SK-N-SH (cell line): ENCODE measurements at regions not wholly inside any gene's neighbourhood (a gene's known extent, or its start where the extent isn't known, plus 50 kb on each side); places are given as distances from the start of the nearest gene placed in this dataset.
"Not testable (repeated sequence)": the region's sequence is repeated elsewhere in the genome, so short reads cannot be mapped to it uniquely, and the experiment has no call there.

Experiments
- CTCF ChIA-PET: fragments of 300-600, 350-600 bp; formaldehyde crosslinking; extraction: SDS; loops from one replicate; lab custom pipeline; 2021; lab: Yijun Ruan, JAX
- POLR2A ChIA-PET: fragments of 350-600 bp; sonication (Branson Sonifier 250); formaldehyde crosslinking; extraction: SDS; loops from one replicate; lab custom pipeline; 2020; ENCODE audit warnings: antibody characterized with exemption, inconsistent platforms; lab: Yijun Ruan, JAX
- DNase-seq: peaks from one replicate; pipeline ENCODE4 v3.0.0; 2012
- H2AFZ ChIP-seq: fragments of 200-600 bp; sonication (generic); 2 replicates; pipeline ENCODE4 v1.8.1; 2016; ENCODE audit warnings: antibody characterized with exemption, mild to moderate bottlenecking, low read depth
- H3F3A ChIP-seq: fragments of 200-600 bp; sonication (generic); replicated peaks from 2 replicates; pipeline ENCODE3; 2016; ENCODE audit warnings: antibody characterized with exemption, mild to moderate bottlenecking; ENCODE audit not compliant: insufficient read depth
- H3K27ac ChIP-seq, 2 experiments: fragments of 200-500 bp in 1 of 2; fragments of 200-600 bp in 1 of 2; sonication (Bioruptor generic) in 1 of 2; sonication (generic), shearing (Covaris generic) in 1 of 2; 2 replicates each; pipeline versions ENCODE4 v1.5.1 to v1.6.1; 2014 to 2016; ENCODE audit warnings: low read depth in 2 of 2, inconsistent platforms in 1 of 2, low read length in 1 of 2, mild to moderate bottlenecking in 1 of 2, mixed read lengths in 1 of 2
- H3K27me3 ChIP-seq: fragments of 200-600 bp; sonication (generic), shearing (Covaris generic); 2 replicates; pipeline ENCODE4 v1.6.1; 2016; ENCODE audit warnings: mixed run types; ENCODE audit not compliant: insufficient read depth
- H3K36me3 ChIP-seq, 2 experiments: fragments of 200-500 bp in 1 of 2; fragments of 200-600 bp in 1 of 2; sonication (Bioruptor generic) in 1 of 2; sonication (generic) in 1 of 2; replicated peaks in 1 of 2; 2 replicates each; pipeline versions ENCODE3 to v1.5.1; 2014 to 2016; ENCODE audit warnings: low read length in 1 of 2, mild to moderate bottlenecking in 1 of 2; ENCODE audit not compliant: insufficient read depth in 2 of 2, control insufficient read depth in 1 of 2
- H3K4me1 ChIP-seq, 2 experiments: fragments of 200-500 bp in 1 of 2; fragments of 200-600 bp in 1 of 2; sonication (Bioruptor generic) in 1 of 2; sonication (generic), shearing (Covaris generic) in 1 of 2; 2 replicates each; pipeline versions ENCODE4 v1.5.1 to v1.6.1; 2014 to 2016; ENCODE audit warnings: low read depth in 1 of 2, low read length in 1 of 2, mixed run types in 1 of 2; ENCODE audit not compliant: insufficient read depth in 2 of 2, control insufficient read depth in 1 of 2
- H3K4me2 ChIP-seq: fragments of 200-600 bp; sonication (generic), shearing (Covaris generic); 2 replicates; pipeline ENCODE4 v1.6.1; 2017; ENCODE audit warnings: mixed run types
- H3K4me3 ChIP-seq, 2 experiments: fragments of 200-500 bp in 1 of 2; fragments of 200-600 bp in 1 of 2; sonication (Bioruptor generic) in 1 of 2; sonication (generic), shearing (Covaris generic) in 1 of 2; 2 replicates each; pipeline versions ENCODE4 v1.5.1 to v1.8.1; 2014 to 2016; ENCODE audit warnings: low read depth in 2 of 2, inconsistent platforms in 1 of 2, low read length in 1 of 2, mild to moderate bottlenecking in 1 of 2, mixed read lengths in 1 of 2, moderate library complexity in 1 of 2
- H3K79me2 ChIP-seq: fragments of 200-600 bp; sonication (generic); 2 replicates; pipeline ENCODE4 v1.8.1; 2017; ENCODE audit warnings: mild to moderate bottlenecking; ENCODE audit not compliant: insufficient read depth
- H3K9ac ChIP-seq: fragments of 200-600 bp; sonication (generic); 2 replicates; pipeline ENCODE4 v1.6.1; 2017; ENCODE audit warnings: mixed run types
- H3K9me2 ChIP-seq: fragments of 200-600 bp; sonication (generic); 2 replicates; pipeline ENCODE4 v1.6.1; 2017; ENCODE audit warnings: mixed run types
- H3K9me3 ChIP-seq: fragments of 200-600 bp; sonication (generic); 2 replicates; pipeline ENCODE4 v1.6.1; 2017; ENCODE audit warnings: mixed run types, mild to moderate bottlenecking, moderate library complexity
- H4K20me1 ChIP-seq: fragments of 200-600 bp; sonication (generic); 2 replicates; pipeline ENCODE4 v1.6.1; 2017; ENCODE audit warnings: mild to moderate bottlenecking, mixed run types; ENCODE audit not compliant: insufficient read depth
- CTCF ChIP-seq: fragments of 200-600 bp; sonication (generic); IDR thresholded peaks from 2 replicates; pipeline ENCODE4 v1.6.1; 2017; ENCODE audit warnings: antibody characterized with exemption, mild to moderate bottlenecking, moderate library complexity
- EP300 ChIP-seq, 2 experiments: IDR thresholded peaks; 2 replicates each; pipeline versions ENCODE4 v1.4.0 to v1.6.1; 2012; ENCODE audit warnings: borderline replicate concordance in 1 of 2, low read depth in 1 of 2, low read length in 1 of 2
- FOXJ3 ChIP-seq: sonication (generic); formaldehyde crosslinking; IDR thresholded peaks from 2 replicates; pipeline ENCODE4 v1.5.1; 2020; ENCODE audit warnings: mild to moderate bottlenecking, missing genetic modification reagents
- GABPA ChIP-seq: IDR thresholded peaks from 2 replicates; pipeline ENCODE4 v1.4.0; 2012; ENCODE audit warnings: low read depth, mild to moderate bottlenecking
- GATA2 ChIP-seq: sonication (generic); formaldehyde crosslinking; IDR thresholded peaks from 2 replicates; pipeline ENCODE4 v1.5.0; 2020; ENCODE audit warnings: mild to moderate bottlenecking, missing genetic modification reagents
- MAX ChIP-seq: IDR thresholded peaks from 2 replicates; pipeline ENCODE4 v1.4.0; 2012; ENCODE audit warnings: low read depth
- PBX3 ChIP-seq: IDR thresholded peaks from 2 replicates; pipeline ENCODE4; 2012
- POLR2AphosphoS5 ChIP-seq: IDR thresholded peaks from 2 replicates; pipeline ENCODE4 v1.6.1; 2012; ENCODE audit warnings: low read depth, low read length
- REST ChIP-seq: IDR thresholded peaks from 2 replicates; pipeline ENCODE4 v1.6.1; 2012; ENCODE audit warnings: mild to moderate bottlenecking, low read depth, low read length, moderate library complexity
- TAF1 ChIP-seq: IDR thresholded peaks from 2 replicates; pipeline ENCODE4 v1.6.1; 2012; ENCODE audit warnings: low read depth, mild to moderate bottlenecking, low read length, moderate library complexity, borderline replicate concordance
- ZBTB33 ChIP-seq: IDR thresholded peaks from 2 replicates; pipeline ENCODE4 v1.4.0; 2012; ENCODE audit warnings: low read depth, borderline replicate concordance
- WGBS: methylation state at CpG from one replicate; pipeline ENCODE4 v1.1.6; 2017; ENCODE audit warnings: low lambda C conversion rate; 5-methylcytosine and 5-hydroxymethylcytosine counted together

GRCh38 chr9:32142074-32142473, 242.4 kb upstream of the ACO1 start (continued):
- TF ChIP-seq POLR2AphosphoS5 (peak; percentile 47; the same call in 1 of the 2 replicates), REST (no peak), EP300 (IDR thresholded peaks at IDR 0.05; ENCODE audit: borderline replicate concordance in 1 of 2, low read depth in 1 of 2, low read length in 1 of 2) (peak in 1 of 2 experiments; percentile 99; a peak in 2 of 4 replicates), MAX (no peak), GABPA (no peak), CTCF (no peak), TAF1 (no peak), GATA2 (CRISPR knock-in tag) (peak; percentile 99), FOXJ3 (peak; percentile 78), PBX3 (no peak), ZBTB33 (no peak)

GRCh38 chr9:32148553-32148952, 235.9 kb upstream of the ACO1 start:
- H3K9ac ChIP-seq, H3K4me1 ChIP-seq, H4K20me1 ChIP-seq, H3K27me3 ChIP-seq, H3K9me3 ChIP-seq, H3K4me2 ChIP-seq, H3F3A ChIP-seq, DNase-seq, H3K79me2 ChIP-seq, H3K27ac ChIP-seq, H3K4me3 ChIP-seq, H3K36me3 ChIP-seq, CTCF ChIA-PET, H2AFZ ChIP-seq, H3K9me2 ChIP-seq, POLR2A ChIA-PET: not testable (repeated sequence)
- 59% methylated on average over 5 of the region's 11 CpGs for WGBS
